Omental fat pad (tissue), 3 donors: ENCODE measurements at regions not wholly inside any gene's neighbourhood (a gene's known extent, or its start where the extent isn't known, plus 50 kb on each side); places are given as distances from the start of the nearest gene placed in this dataset.

ENCODE experiments used
- ATAC-seq: fragments of 150-250 bp; one replicate; pipeline ENCODE4 v1.9.1; 2016; ENCODE audit warnings: mild to moderate bottlenecking, moderate library complexity; ENCODE audit not compliant: low FRiP score
- DNase-seq: peaks from one replicate; pipeline ENCODE4 v3.0.0-alpha.2; 2019; ENCODE audit warnings: low spot score
- CTCF ChIP-seq, 3 donors: fragments of 450-650 bp; IDR thresholded peaks; one replicate each; pipeline ENCODE4 v1.5.1; 2016 to 2017; ENCODE audit warnings: antibody characterized with exemption in 3 of 3, mild to moderate bottlenecking in 3 of 3, moderate library complexity in 2 of 3

GRCh38 chr10:3723766-3724165 is 61.2 kb downstream of the KLF6 start:
- no peak for ATAC-seq
- no peak for TF ChIP-seq CTCF (IDR thresholded peaks at IDR 0.05)
- no peak for DNase-seq

GRCh38 chr10:3720228-3721019 is 64.6 kb downstream of the KLF6 start:
- ATAC-seq (peak; percentile 93), DNase-seq (no peak)
- no peak for TF ChIP-seq CTCF (IDR thresholded peaks at IDR 0.05)

- no peak for DNase-seq
- no peak for ATAC-seq
- TF ChIP-seq CTCF (IDR thresholded peaks at IDR 0.05): no peak
These were observed 65.8 kb downstream of the KLF6 start for GRCh38 chr10:3719024-3719843.

- TF ChIP-seq CTCF (IDR thresholded peaks at IDR 0.05): no peak
- no peak for DNase-seq
These were observed 68.9 kb downstream of the KLF6 start for GRCh38 chr10:3716093-3716492.

GRCh38 chr10:3714967-3715366 is 70.0 kb downstream of the KLF6 start:
- ATAC-seq: no peak
- no peak for DNase-seq
- TF ChIP-seq CTCF (IDR thresholded peaks at IDR 0.05): no peak

More at GRCh38 chr10:3716093-3716492, 68.9 kb downstream of the KLF6 start:
- no peak for ATAC-seq

GRCh38 chr10:3714531-3714930 is 70.5 kb downstream of the KLF6 start:
- TF ChIP-seq CTCF (IDR thresholded peaks at IDR 0.05): no peak
- DNase-seq (no peak), ATAC-seq (no peak)
